ENCODE measurements at regions not wholly inside any gene's neighbourhood (a gene's known extent, or its start where the extent isn't known, plus 50 kb on each side); places are given as distances from the start of the nearest gene placed in this dataset.

DNA sequence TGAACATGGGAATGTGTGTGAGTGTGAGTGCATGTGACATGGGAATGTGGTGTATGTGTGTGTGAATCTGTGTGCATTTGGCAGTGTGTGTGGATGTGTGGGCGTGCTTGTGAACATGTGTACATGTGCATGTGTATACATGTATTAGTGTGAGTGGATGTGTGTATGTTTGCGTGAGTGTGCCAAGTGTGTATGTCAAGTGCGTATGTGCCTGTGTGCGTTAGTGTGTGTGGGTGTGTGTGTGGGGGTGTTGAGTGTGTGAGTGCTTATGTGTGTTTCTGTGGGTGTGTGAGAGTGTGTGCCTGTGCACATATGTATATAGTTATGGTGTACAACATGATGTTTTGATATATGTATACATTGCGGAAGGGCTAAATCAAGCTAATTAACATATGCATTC is 244.3 kb downstream of the GADD45G start:
- H3K4me1 Mint-ChIP-seq (ENCODE audit: low read depth, unreplicated experiment) = peaks cover 5% of the 10 kb centered on the region
- peaks cover 8% of the 10 kb centered on the region for H3K36me3 Mint-ChIP-seq (ENCODE audit: unreplicated experiment)
- peaks cover 5% of the 10 kb centered on the region for H3K9me3 Mint-ChIP-seq (ENCODE audit: unreplicated experiment)
- H3K4me3 Mint-ChIP-seq (ENCODE audit: unreplicated experiment) = no peak overlapping the region
- no peak for DNase-seq
- peaks cover 14% of the 10 kb centered on the region for H3K27me3 Mint-ChIP-seq (ENCODE audit: unreplicated experiment)
- H3K27ac Mint-ChIP-seq (ENCODE audit: unreplicated experiment) = no peak overlapping the region
- TF ChIP-seq, protein P1, sequence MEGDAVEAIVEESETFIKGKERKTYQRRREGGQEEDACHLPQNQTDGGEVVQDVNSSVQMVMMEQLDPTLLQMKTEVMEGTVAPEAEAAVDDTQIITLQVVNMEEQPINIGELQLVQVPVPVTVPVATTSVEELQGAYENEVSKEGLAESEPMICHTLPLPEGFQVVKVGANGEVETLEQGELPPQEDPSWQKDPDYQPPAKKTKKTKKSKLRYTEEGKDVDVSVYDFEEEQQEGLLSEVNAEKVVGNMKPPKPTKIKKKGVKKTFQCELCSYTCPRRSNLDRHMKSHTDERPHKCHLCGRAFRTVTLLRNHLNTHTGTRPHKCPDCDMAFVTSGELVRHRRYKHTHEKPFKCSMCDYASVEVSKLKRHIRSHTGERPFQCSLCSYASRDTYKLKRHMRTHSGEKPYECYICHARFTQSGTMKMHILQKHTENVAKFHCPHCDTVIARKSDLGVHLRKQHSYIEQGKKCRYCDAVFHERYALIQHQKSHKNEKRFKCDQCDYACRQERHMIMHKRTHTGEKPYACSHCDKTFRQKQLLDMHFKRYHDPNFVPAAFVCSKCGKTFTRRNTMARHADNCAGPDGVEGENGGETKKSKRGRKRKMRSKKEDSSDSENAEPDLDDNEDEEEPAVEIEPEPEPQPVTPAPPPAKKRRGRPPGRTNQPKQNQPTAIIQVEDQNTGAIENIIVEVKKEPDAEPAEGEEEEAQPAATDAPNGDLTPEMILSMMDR (IDR thresholded peaks at IDR 0.05; ENCODE audit: partially characterized antibody, unreplicated experiment) = no peak

DNA sequence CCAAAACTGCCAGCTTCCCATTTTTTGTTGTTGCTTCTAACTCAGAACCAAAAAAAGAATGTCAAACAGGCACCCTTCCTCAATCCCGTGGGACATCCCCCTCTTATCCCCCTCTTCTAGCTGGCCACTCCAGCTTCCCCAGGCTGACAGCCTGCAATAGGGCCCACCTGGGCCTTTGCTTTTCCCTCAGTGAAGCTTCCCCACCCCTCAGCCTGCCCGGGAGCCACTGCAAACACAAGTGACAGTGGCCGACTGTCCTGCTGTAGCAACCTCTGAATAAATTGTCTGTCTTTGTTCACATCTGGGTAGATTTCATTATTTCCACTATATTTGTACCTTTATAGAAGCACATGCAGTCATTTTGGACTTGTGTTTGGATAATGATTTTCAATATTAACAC is 245.3 kb downstream of the GADD45G start:
- Mint-ChIP-seq H3K4me3 (ENCODE audit: unreplicated experiment) (no peak overlapping the region), H3K27me3 (ENCODE audit: unreplicated experiment) (peaks cover 20% of the 10 kb centered on the region), H3K36me3 (ENCODE audit: unreplicated experiment) (peaks cover 8% of the 10 kb centered on the region), H3K4me1 (ENCODE audit: low read depth, unreplicated experiment) (peaks cover 11% of the 10 kb centered on the region), H3K9me3 (ENCODE audit: unreplicated experiment) (peaks cover 5% of the 10 kb centered on the region), H3K27ac (ENCODE audit: unreplicated experiment) (no peak overlapping the region)
- TF ChIP-seq, protein P1 (IDR thresholded peaks at IDR 0.05; ENCODE audit: partially characterized antibody, unreplicated experiment) = no peak
- DNase-seq = no peak

DNA sequence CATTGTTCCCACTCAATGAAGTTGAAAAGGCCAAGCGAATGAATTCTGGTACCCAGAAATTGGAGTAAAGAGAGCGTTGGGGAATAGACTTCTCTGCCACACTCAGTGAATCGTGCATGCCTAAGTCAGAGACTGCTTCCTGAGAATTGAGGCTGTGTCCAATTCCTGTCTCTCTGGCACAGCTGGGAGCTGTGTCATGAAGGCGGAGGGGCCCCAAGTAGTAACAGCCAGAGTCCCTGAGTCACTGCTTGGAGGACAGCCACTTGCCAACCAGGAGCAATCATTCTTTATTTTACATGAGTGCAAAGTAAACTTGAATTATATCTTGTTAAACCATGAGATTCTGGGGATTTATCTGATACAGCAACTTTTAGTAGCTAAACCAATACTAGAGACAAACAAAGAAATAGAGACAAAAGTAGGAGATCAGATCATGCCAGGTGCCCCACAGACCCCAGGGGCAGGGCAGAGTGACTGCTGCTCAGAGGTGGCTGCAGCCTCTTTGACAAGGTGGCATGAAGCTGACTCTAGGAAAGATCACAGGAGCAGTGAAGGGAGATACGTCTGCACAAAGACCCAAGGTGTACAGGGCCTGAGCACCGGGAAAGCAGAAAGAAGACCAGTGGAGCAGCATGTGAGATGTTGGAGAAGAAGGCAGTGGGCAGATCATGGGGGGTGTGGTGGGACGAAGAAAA is 246.0 kb downstream of the GADD45G start:
- H3K27me3 Mint-ChIP-seq (ENCODE audit: unreplicated experiment) = peaks cover 21% of the 10 kb centered on the region
- TF ChIP-seq, protein P1 (IDR thresholded peaks at IDR 0.05; ENCODE audit: partially characterized antibody, unreplicated experiment) = no peak
- H3K4me3 Mint-ChIP-seq (ENCODE audit: unreplicated experiment) = no peak overlapping the region
- peaks cover 12% of the 10 kb centered on the region for H3K4me1 Mint-ChIP-seq (ENCODE audit: low read depth, unreplicated experiment)
- peaks cover 8% of the 10 kb centered on the region for H3K36me3 Mint-ChIP-seq (ENCODE audit: unreplicated experiment)
- H3K9me3 Mint-ChIP-seq (ENCODE audit: unreplicated experiment) = peaks cover 7% of the 10 kb centered on the region
- no peak for DNase-seq
- no peak overlapping the region for H3K27ac Mint-ChIP-seq (ENCODE audit: unreplicated experiment)

DNA sequence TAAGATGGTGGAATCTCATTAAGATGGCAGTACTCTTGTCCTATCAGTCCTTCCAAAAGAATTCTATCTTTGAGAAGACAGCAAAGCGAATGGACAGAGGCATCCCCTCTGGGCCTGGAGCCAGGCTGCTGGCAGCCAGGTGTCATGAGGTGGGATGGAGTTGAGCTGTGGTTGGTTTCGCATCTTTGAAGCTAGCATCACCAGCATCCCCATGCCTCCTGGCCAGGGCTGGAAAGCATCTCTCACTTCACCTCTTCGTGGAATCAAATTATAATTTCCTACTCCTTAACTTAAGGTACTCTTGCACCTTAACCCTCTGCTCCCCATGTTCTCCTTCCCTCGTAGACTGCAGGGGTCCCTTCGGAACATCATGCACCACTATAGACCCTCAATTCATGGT is 248.3 kb downstream of the GADD45G start:
- H3K4me1 Mint-ChIP-seq (ENCODE audit: low read depth, unreplicated experiment) = peaks cover 26% of the 10 kb centered on the region

DNA sequence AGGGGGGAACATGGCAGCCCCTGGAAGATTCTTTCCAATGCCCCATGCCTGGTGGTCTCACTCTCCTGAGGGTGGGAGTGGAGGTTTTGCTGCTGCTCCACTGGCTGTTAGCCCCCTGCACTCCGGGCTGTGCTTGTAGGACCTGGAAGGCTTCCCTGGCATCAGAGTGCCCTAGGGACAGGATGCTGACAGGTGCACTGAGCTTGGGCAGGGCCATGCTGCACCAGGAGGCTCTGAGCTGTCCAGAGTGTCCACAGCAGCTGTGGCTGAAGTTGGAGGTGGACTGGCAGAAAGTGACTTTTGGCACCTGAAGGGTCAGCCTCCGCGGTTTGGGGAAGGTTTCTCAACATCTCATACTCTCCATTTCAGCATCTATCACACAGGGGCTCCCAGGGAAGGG is 249.1 kb downstream of the GADD45G start:
- H3K27me3 Mint-ChIP-seq (ENCODE audit: unreplicated experiment) = peaks cover 22% of the 10 kb centered on the region
- peaks cover 29% of the 10 kb centered on the region for H3K4me1 Mint-ChIP-seq (ENCODE audit: low read depth, unreplicated experiment)
- H3K36me3 Mint-ChIP-seq (ENCODE audit: unreplicated experiment) = peaks cover 12% of the 10 kb centered on the region
- TF ChIP-seq, protein P1 (IDR thresholded peaks at IDR 0.05; ENCODE audit: partially characterized antibody, unreplicated experiment) = no peak
- H3K9me3 Mint-ChIP-seq (ENCODE audit: unreplicated experiment) = peaks cover 17% of the 10 kb centered on the region
- no peak overlapping the region for H3K27ac Mint-ChIP-seq (ENCODE audit: unreplicated experiment)
- no peak overlapping the region for H3K4me3 Mint-ChIP-seq (ENCODE audit: unreplicated experiment)
- DNase-seq = no peak

More for the DNA sequence above, 248.3 kb downstream of the GADD45G start:
- Mint-ChIP-seq H3K4me3 (ENCODE audit: unreplicated experiment) (no peak overlapping the region), H3K36me3 (ENCODE audit: unreplicated experiment) (peaks cover 6% of the 10 kb centered on the region), H3K27ac (ENCODE audit: unreplicated experiment) (no peak overlapping the region), H3K27me3 (ENCODE audit: unreplicated experiment) (peaks cover 25% of the 10 kb centered on the region), H3K9me3 (ENCODE audit: unreplicated experiment) (peaks cover 14% of the 10 kb centered on the region)
- DNase-seq = no peak
- TF ChIP-seq, protein P1 (IDR thresholded peaks at IDR 0.05; ENCODE audit: partially characterized antibody, unreplicated experiment) = no peak

All from glutamatergic neuron (in vitro differentiated cells).